H1 (cell line): ENCODE measurements at regions not wholly inside any gene's neighbourhood (a gene's known extent, or its start where the extent isn't known, plus 50 kb on each side); places are given as distances from the start of the nearest gene placed in this dataset.

ENCODE experiments used
- CTCF ChIA-PET: fragments of 300-600 bp; sonication (Branson Sonifier 250); formaldehyde crosslinking; loops from one replicate; lab custom pipeline; 2021; ENCODE audit not compliant: partially characterized antibody; lab: Charles Lee
- POLR2A ChIA-PET: fragments of 300-600 bp; sonication (Branson Sonifier 250); formaldehyde crosslinking; loops from one replicate; lab custom pipeline; 2021; ENCODE audit warnings: inconsistent platforms; ENCODE audit not compliant: partially characterized antibody; lab: Charles Lee
- DNase-seq, 2 experiments: peaks; one replicate each; pipeline versions ENCODE4 v3.0.0 to v3.0.0-alpha.2; 2010 to 2022; ENCODE audit warnings: low spot score in 2 of 2, low read depth in 1 of 2, mixed read lengths in 1 of 2
- FAIRE-seq: peaks from 2 replicates; lab custom pipeline; 2011; peaks lifted over from hg19 to GRCh38; lab: Jason Lieb, UNC
- H2AFZ ChIP-seq: 2 replicates; pipeline ENCODE4 v1.8.1; 2012; ENCODE audit warnings: low read length, inconsistent platforms
- H2AK5ac ChIP-seq: 2 replicates; pipeline ENCODE4 v1.6.1; 2013; ENCODE audit warnings: low read depth, low read length
- H2BK120ac ChIP-seq: replicated peaks from 2 replicates; pipeline ENCODE3; 2013; ENCODE audit warnings: low read depth, low read length, inconsistent platforms
- H2BK12ac ChIP-seq: 2 replicates; pipeline ENCODE4 v1.6.1; 2013; ENCODE audit warnings: low read depth, low read length
- H2BK15ac ChIP-seq: 2 replicates; pipeline ENCODE4 v1.6.1; 2013; ENCODE audit warnings: low read length
- H2BK20ac ChIP-seq: 2 replicates; pipeline ENCODE4 v1.6.1; 2013; ENCODE audit warnings: low read length
- H2BK5ac ChIP-seq: 2 replicates; pipeline ENCODE4 v1.6.1; 2013; ENCODE audit warnings: low read depth, low read length
- H3K14ac ChIP-seq: 2 replicates; pipeline ENCODE4 v1.6.1; 2013; ENCODE audit warnings: inconsistent platforms; ENCODE audit not compliant: insufficient read length
- H3K18ac ChIP-seq: 2 replicates; pipeline ENCODE4 v1.6.1; 2013; ENCODE audit warnings: low read length; ENCODE audit errors: extremely low read depth
- H3K23ac ChIP-seq: 2 replicates; pipeline ENCODE4 v1.6.1; 2013; ENCODE audit warnings: inconsistent platforms; ENCODE audit not compliant: insufficient read length
- H3K23me2 ChIP-seq: 2 replicates; pipeline ENCODE4 v1.6.1; 2013; ENCODE audit warnings: low read depth, low read length
- H3K27ac ChIP-seq: 2 replicates; pipeline ENCODE4 v1.6.1; 2011; ENCODE audit warnings: low read depth, low read length, inconsistent platforms
- H3K27me3 ChIP-seq, 4 experiments: replicated peaks in 1 of 4; 1 replicate in 1 of 4; 2 replicates in 3 of 4; pipeline versions ENCODE4 v1.6.1 to v1.8.1; 2011 to 2013; ENCODE audit warnings: low read length in 3 of 4, mild to moderate bottlenecking in 3 of 4, inconsistent platforms in 2 of 4, mixed read lengths in 2 of 4, moderate library complexity in 1 of 4; ENCODE audit not compliant: control insufficient read depth in 3 of 4, insufficient read depth in 3 of 4; ENCODE audit errors: extremely low read depth in 1 of 4
- H3K36me3 ChIP-seq, 4 experiments: 2 replicates each; pipeline versions ENCODE4 v1.6.1 to v1.8.1; 2011 to 2013; ENCODE audit warnings: mild to moderate bottlenecking in 4 of 4, low read length in 3 of 4, moderate library complexity in 2 of 4, control low read depth in 1 of 4, inconsistent platforms in 1 of 4; ENCODE audit not compliant: insufficient read depth in 4 of 4, control insufficient read depth in 2 of 4
- H3K4ac ChIP-seq: replicated peaks from 2 replicates; pipeline ENCODE3; 2013; ENCODE audit warnings: low read length, low read depth, mixed read lengths, inconsistent platforms; ENCODE audit not compliant: insufficient read length
- H3K4me1 ChIP-seq, 4 experiments: replicated peaks in 1 of 4; 1 replicate in 1 of 4; 2 replicates in 3 of 4; pipeline versions ENCODE4 v1.6.1 to v1.8.1; 2011 to 2013; ENCODE audit warnings: low read length in 3 of 4, inconsistent platforms in 2 of 4, mixed read lengths in 1 of 4; ENCODE audit not compliant: insufficient read depth in 4 of 4, control insufficient read depth in 3 of 4
- H3K4me2 ChIP-seq, 2 experiments: 2 replicates each; pipeline versions ENCODE4 v1.6.1 to v1.8.1; 2011 to 2013; ENCODE audit warnings: low read depth in 2 of 2, low read length in 2 of 2, control low read depth in 1 of 2, inconsistent platforms in 1 of 2, mild to moderate bottlenecking in 1 of 2; ENCODE audit not compliant: insufficient read depth in 1 of 2
- H3K4me3 ChIP-seq, 4 experiments: fragments of 200-600, 300-600 bp in 1 of 4; sonication (generic), shearing (Covaris generic), sonication (Bioruptor Twin) in 1 of 4; 2 replicates each; pipeline versions ENCODE4 v1.5.1 to v1.8.1; 2011 to 2016; ENCODE audit warnings: low read length in 4 of 4, low read depth in 3 of 4, control low read depth in 2 of 4, inconsistent platforms in 2 of 4, mild to moderate bottlenecking in 2 of 4, mixed read lengths in 1 of 4, moderate library complexity in 1 of 4; ENCODE audit not compliant: insufficient read depth in 2 of 4; ENCODE audit errors: extremely low read depth in 1 of 4
- H3K56ac ChIP-seq: replicated peaks from 2 replicates; pipeline ENCODE3; 2013; ENCODE audit warnings: low read depth, mild to moderate bottlenecking, mixed read lengths, low read length, inconsistent platforms; ENCODE audit not compliant: insufficient read length
- H3K79me1 ChIP-seq: 2 replicates; pipeline ENCODE4 v1.6.1; 2013; ENCODE audit warnings: low read depth, low read length, control low read depth
- H3K79me2 ChIP-seq, 2 experiments: 2 replicates each; pipeline versions ENCODE4 v1.6.1 to v1.8.1; 2012 to 2013; ENCODE audit warnings: low read length in 2 of 2, mild to moderate bottlenecking in 2 of 2, inconsistent platforms in 1 of 2; ENCODE audit not compliant: insufficient read depth in 2 of 2, control insufficient read depth in 1 of 2
- H3K9ac ChIP-seq, 4 experiments: replicated peaks in 1 of 4; 1 replicate in 1 of 4; 2 replicates in 3 of 4; pipeline versions ENCODE4 v1.6.1 to v1.8.1; 2011 to 2013; ENCODE audit warnings: low read depth in 3 of 4, low read length in 3 of 4, control low read depth in 2 of 4, mild to moderate bottlenecking in 2 of 4, moderate library complexity in 2 of 4, inconsistent platforms in 1 of 4; ENCODE audit errors: extremely low read depth in 1 of 4
- H3K9me3 ChIP-seq, 2 experiments: 2 replicates each; pipeline versions ENCODE4 v1.6.1 to v1.8.1; 2012 to 2013; ENCODE audit warnings: mild to moderate bottlenecking in 2 of 2, moderate library complexity in 2 of 2, control low read depth in 1 of 2, inconsistent platforms in 1 of 2, low read depth in 1 of 2, low read length in 1 of 2, mixed read lengths in 1 of 2; ENCODE audit not compliant: insufficient read depth in 2 of 2
- H4K20me1 ChIP-seq, 2 experiments: replicated peaks in 1 of 2; 2 replicates each; pipeline versions ENCODE3 to v1.8.1; 2011 to 2013; ENCODE audit warnings: inconsistent platforms in 2 of 2, low read length in 2 of 2, mild to moderate bottlenecking in 1 of 2; ENCODE audit not compliant: insufficient read depth in 2 of 2, control insufficient read depth in 1 of 2
- H4K5ac ChIP-seq: 2 replicates; pipeline ENCODE4 v1.6.1; 2013; ENCODE audit warnings: low read length, low read depth, mixed read lengths, inconsistent platforms; ENCODE audit not compliant: insufficient read length
- H4K8ac ChIP-seq: 2 replicates; pipeline ENCODE4 v1.8.0; 2013; ENCODE audit warnings: mild to moderate bottlenecking, moderate library complexity, low read length, inconsistent platforms; ENCODE audit not compliant: insufficient read depth; ENCODE audit errors: extremely low read depth
- H4K91ac ChIP-seq: replicated peaks from 2 replicates; pipeline ENCODE3; 2013; ENCODE audit warnings: low read length, mixed read lengths, inconsistent platforms; ENCODE audit not compliant: insufficient read length
- CBX8 ChIP-seq: fragments of 300-800, 300-1000 bp; sonication (generic); IDR thresholded peaks from 2 replicates; pipeline ENCODE4 v1.7.1; 2016; ENCODE audit warnings: low read depth, low read length, borderline replicate concordance
- GABPA ChIP-seq: IDR thresholded peaks from 2 replicates; pipeline ENCODE4 v1.6.1; 2011; ENCODE audit warnings: mild to moderate bottlenecking, low read length, moderate library complexity, borderline replicate concordance; ENCODE audit not compliant: insufficient read depth
- GTF2F1 ChIP-seq: IDR thresholded peaks from 2 replicates; pipeline ENCODE4 v1.6.1; 2012; ENCODE audit warnings: low read depth, low read length, improper control_type of control experiment, borderline replicate concordance
- KDM4A ChIP-seq: IDR thresholded peaks from one replicate; pipeline ENCODE4 v1.7.1; 2012; ENCODE audit warnings: low read depth, mild to moderate bottlenecking, moderate library complexity, low read length, inconsistent platforms; ENCODE audit not compliant: severe bottlenecking
- KDM5A ChIP-seq: fragments of 200-600 bp; IDR thresholded peaks from 2 replicates; pipeline ENCODE4 v1.7.1; 2012; ENCODE audit warnings: mild to moderate bottlenecking, low read length, inconsistent platforms, mixed read lengths
- POU5F1 ChIP-seq: IDR thresholded peaks from 2 replicates; pipeline ENCODE4 v1.6.1; 2011; ENCODE audit warnings: low read depth, mild to moderate bottlenecking, low read length, moderate library complexity
- RBBP5 ChIP-seq: IDR thresholded peaks from 2 replicates; pipeline ENCODE4 v1.7.1; 2012; ENCODE audit warnings: low read depth, mild to moderate bottlenecking, inconsistent platforms, low read length, moderate library complexity, borderline replicate concordance
- RFX5 ChIP-seq: IDR thresholded peaks from 2 replicates; pipeline ENCODE4 v1.6.1; 2011; ENCODE audit warnings: low read depth, low read length, improper control_type of control experiment, borderline replicate concordance
- SIN3A ChIP-seq, 2 experiments: IDR thresholded peaks in 1 of 2; conservative IDR thresholded peaks in 1 of 2; 2 replicates each; pipeline ENCODE4 v1.6.1; 2011 to 2012; ENCODE audit warnings: low read length in 2 of 2, improper control_type of control experiment in 1 of 2, low read depth in 1 of 2, mild to moderate bottlenecking in 1 of 2
- SIRT6 ChIP-seq: IDR thresholded peaks from one replicate; pipeline ENCODE4 v1.7.1; 2012; ENCODE audit warnings: low read length, inconsistent platforms
- TAF7 ChIP-seq: optimal IDR thresholded peaks from 2 replicates; pipeline ENCODE3; 2011; ENCODE audit warnings: low read depth, mild to moderate bottlenecking, inconsistent platforms, low read length, moderate library complexity, borderline replicate concordance
- WGBS, 2 experiments: shearing (Covaris generic) in 1 of 2; methylation state at CpG; one replicate each; pipeline versions ENCODE4 v1.1.6 to v1.1.7; 2013 to 2015; ENCODE audit warnings: low lambda C conversion rate in 2 of 2, mixed read lengths in 2 of 2, inconsistent platforms in 1 of 2, low coverage in 1 of 2, missing lambda C conversion rate in 1 of 2; ENCODE audit not compliant: insufficient replicate concordance in 2 of 2, insufficient coverage in 1 of 2, insufficient read length in 1 of 2; ENCODE audit errors: extremely low coverage in 1 of 2, missing lambda C conversion rate in 1 of 2; 5-methylcytosine and 5-hydroxymethylcytosine counted together

GRCh38 chr3:35392187-35392586 is 247.1 kb upstream of the ARPP21 start:
- H4K91ac ChIP-seq, result no peak overlapping the region
- no peak for DNase-seq
- H3K4me3 ChIP-seq, result no peak overlapping the region
- no peak overlapping the region for H3K27ac ChIP-seq
- no peak overlapping the region for H3K9ac ChIP-seq
- H3K79me1 ChIP-seq, result no peaks in the 10 kb centered on the region
- H2BK20ac ChIP-seq, result no peak overlapping the region
- no peaks in the 10 kb centered on the region for H3K36me3 ChIP-seq
- H3K4me2 ChIP-seq, result no peak overlapping the region
- no peak overlapping the region for H3K4ac ChIP-seq
- H2BK15ac ChIP-seq, result no peak overlapping the region
- CTCF ChIA-PET, result no interaction called here
- H3K27me3 ChIP-seq, result no peaks in the 10 kb centered on the region
- H3K79me2 ChIP-seq, result no peaks in the 10 kb centered on the region
- peaks cover 13 to 15% of the 10 kb centered on the region in 2 experiments for H3K9me3 ChIP-seq
- H4K8ac ChIP-seq, result no peak overlapping the region
- no peak overlapping the region for H4K5ac ChIP-seq
- WGBS, 2 experiments, result 95% methylated on average over 4 of the region's 4 CpGs; no CpG with 5 or more reads in 1 of the 2 experiments
- POLR2A ChIA-PET, result no interaction called here
- H2AFZ ChIP-seq, result no peak overlapping the region
- no peak for FAIRE-seq
- H3K23me2 ChIP-seq, result no peaks in the 10 kb centered on the region
- H3K4me1 ChIP-seq, result no peaks in the 10 kb centered on the region
- H2BK120ac ChIP-seq, result no peak overlapping the region
- H2AK5ac ChIP-seq, result no peak overlapping the region
- no peaks in the 10 kb centered on the region for H4K20me1 ChIP-seq
- no peak overlapping the region for H3K56ac ChIP-seq
- H2BK5ac ChIP-seq, result no peak overlapping the region
- H3K23ac ChIP-seq, result no peak overlapping the region
- no peak overlapping the region for H3K18ac ChIP-seq
- no peak overlapping the region for H3K14ac ChIP-seq
- no peak overlapping the region for H2BK12ac ChIP-seq
- TF ChIP-seq KDM4A, result no peak
- no peak for TF ChIP-seq TAF7
- no peak for TF ChIP-seq RFX5
- TF ChIP-seq GTF2F1, result no peak
- no peak for TF ChIP-seq KDM5A
- TF ChIP-seq SIN3A (conservative IDR thresholded peaks at IDR 0.05 in 1 of 2, IDR thresholded peaks at IDR 0.05 in 1 of 2; ENCODE audit: low read depth in 1 of 2, low read length in 2 of 2), result no peak
- no peak for TF ChIP-seq CBX8
- TF ChIP-seq POU5F1, result no peak
- TF ChIP-seq RBBP5, result no peak
- TF ChIP-seq GABPA, result no peak
- TF ChIP-seq SIRT6, result no peak
